WTC11 (cell line): ENCODE measurements at regions not wholly inside any gene's neighbourhood (a gene's known extent, or its start where the extent isn't known, plus 50 kb on each side); places are given as distances from the start of the nearest gene placed in this dataset.

ENCODE experiments used
- ATAC-seq: fragments of 200-7000 bp; cut with Tn5 transposase; 2 replicates; pipeline ENCODE4 v1.10.0; 2021; ENCODE audit warnings: mild to moderate bottlenecking, moderate library complexity
- CTCF ChIA-PET: fragments of 300-600 bp; sonication (Branson Sonifier 250); formaldehyde crosslinking; loops from one replicate; lab custom pipeline; 2021; ENCODE audit warnings: antibody characterized with exemption; lab: Charles Lee
- POLR2A ChIA-PET: fragments of 350-600 bp; sonication (Branson Sonifier 250); formaldehyde crosslinking; loops from one replicate; lab custom pipeline; 2021; ENCODE audit warnings: antibody characterized with exemption; lab: Charles Lee
- DNase-seq: peaks from one replicate; pipeline ENCODE4 v3.0.0; 2021; ENCODE audit warnings: low spot score
- H3K27ac Mint-ChIP-seq: 2 replicates; pipeline ENCODE4 v1.8.0; 2021; ENCODE audit warnings: mixed read lengths
- H3K27me3 Mint-ChIP-seq: 2 replicates; pipeline ENCODE4 v1.8.0; 2021; ENCODE audit warnings: low read depth, mild to moderate bottlenecking, moderate library complexity, mixed read lengths
- H3K36me3 Mint-ChIP-seq: 2 replicates; pipeline ENCODE4 v1.8.0; 2021; ENCODE audit warnings: mixed read lengths
- H3K4me1 Mint-ChIP-seq: 2 replicates; pipeline ENCODE4 v1.8.0; 2022; ENCODE audit warnings: mixed read lengths
- H3K4me3 Mint-ChIP-seq: 2 replicates; pipeline ENCODE4 v1.8.0; 2021; ENCODE audit warnings: mild to moderate bottlenecking, moderate library complexity, mixed read lengths
- H3K9me3 Mint-ChIP-seq: 2 replicates; pipeline ENCODE4 v1.8.0; 2021; ENCODE audit warnings: mixed read lengths
- AFF4 ChIP-seq: sonication (generic); formaldehyde crosslinking; IDR thresholded peaks from 2 replicates; pipeline ENCODE4 v1.8.1; 2023; ENCODE audit warnings: mild to moderate bottlenecking, missing genetic modification reagents, borderline replicate concordance
- ATF1 ChIP-seq: sonication (generic); formaldehyde crosslinking; IDR thresholded peaks from 2 replicates; pipeline ENCODE4 v1.8.1; 2023; ENCODE audit warnings: mild to moderate bottlenecking, moderate library complexity, missing genetic modification reagents
- ATF2 ChIP-seq: sonication (generic); formaldehyde crosslinking; IDR thresholded peaks from 2 replicates; pipeline ENCODE4 v1.8.1; 2022; ENCODE audit warnings: low read depth, missing genetic modification reagents, borderline replicate concordance
- ATF3 ChIP-seq: sonication (generic); formaldehyde crosslinking; conservative IDR thresholded peaks from 2 replicates; pipeline ENCODE4 v1.8.1; 2022; ENCODE audit warnings: mild to moderate bottlenecking, missing genetic modification reagents
- CREM ChIP-seq: sonication (generic); formaldehyde crosslinking; IDR thresholded peaks from 2 replicates; pipeline ENCODE4 v1.8.1; 2022; ENCODE audit warnings: mild to moderate bottlenecking, missing genetic modification reagents, moderate library complexity
- CTCF ChIP-seq: fragments of 200-600 bp; IDR thresholded peaks from 2 replicates; pipeline ENCODE4 v1.8.0; 2022; ENCODE audit warnings: antibody characterized with exemption
- FOXJ3 ChIP-seq: sonication (generic); formaldehyde crosslinking; IDR thresholded peaks from 2 replicates; pipeline ENCODE4 v1.9.0; 2021; ENCODE audit warnings: missing genetic modification reagents, mild to moderate bottlenecking, borderline replicate concordance
- FOXK1 ChIP-seq: sonication (generic); formaldehyde crosslinking; IDR thresholded peaks from 2 replicates; pipeline ENCODE4 v1.8.0; 2022; ENCODE audit warnings: mild to moderate bottlenecking, moderate library complexity, missing genetic modification reagents
- FOXP4 ChIP-seq: sonication (generic); formaldehyde crosslinking; IDR thresholded peaks from 2 replicates; pipeline ENCODE4 v1.8.0; 2022; ENCODE audit warnings: mild to moderate bottlenecking, missing genetic modification reagents
- IRF1 ChIP-seq: sonication (generic); formaldehyde crosslinking; IDR thresholded peaks from 2 replicates; pipeline ENCODE4 v1.8.0; 2023; ENCODE audit warnings: missing genetic modification reagents
- IRF2 ChIP-seq: sonication (generic); formaldehyde crosslinking; IDR thresholded peaks from 2 replicates; pipeline ENCODE4 v1.8.0; 2022; ENCODE audit warnings: low read depth, missing genetic modification reagents, borderline replicate concordance
- KAT7 ChIP-seq: sonication (generic); formaldehyde crosslinking; IDR thresholded peaks from 2 replicates; pipeline ENCODE4 v1.8.1; 2023; ENCODE audit warnings: missing genetic modification reagents, mild to moderate bottlenecking, borderline replicate concordance
- NR2C2 ChIP-seq: sonication (generic); formaldehyde crosslinking; IDR thresholded peaks from 2 replicates; pipeline ENCODE4 v1.8.0; 2022; ENCODE audit warnings: mild to moderate bottlenecking, missing genetic modification reagents
- PRDM15 ChIP-seq: sonication (generic); formaldehyde crosslinking; IDR thresholded peaks from 2 replicates; pipeline ENCODE4 v1.8.0; 2022; ENCODE audit warnings: missing genetic modification reagents
- PRRX2 ChIP-seq: fragments of 250-450 bp; sonication (Bioruptor Pico); IDR thresholded peaks from 2 replicates; pipeline ENCODE4 v1.8.0; 2021; ENCODE audit warnings: mild to moderate bottlenecking
- RELA ChIP-seq: sonication (generic); formaldehyde crosslinking; IDR thresholded peaks from 2 replicates; pipeline ENCODE4 v1.8.1; 2022; ENCODE audit warnings: missing genetic modification reagents, mild to moderate bottlenecking, borderline replicate concordance
- RORB ChIP-seq: fragments of 250-450 bp; sonication (Bioruptor Pico); IDR thresholded peaks from 2 replicates; pipeline ENCODE4 v1.9.0; 2021; ENCODE audit warnings: mild to moderate bottlenecking
- SMAD4 ChIP-seq: sonication (generic); formaldehyde crosslinking; IDR thresholded peaks from 2 replicates; pipeline ENCODE4 v1.8.0; 2022; ENCODE audit warnings: mild to moderate bottlenecking, missing genetic modification reagents
- USF2 ChIP-seq: sonication (generic); formaldehyde crosslinking; IDR thresholded peaks from 2 replicates; pipeline ENCODE4 v1.8.1; 2023; ENCODE audit warnings: mild to moderate bottlenecking, missing genetic modification reagents, moderate library complexity
- ZNF232 ChIP-seq: sonication (generic); formaldehyde crosslinking; IDR thresholded peaks from 2 replicates; pipeline ENCODE4 v1.8.0; 2022; ENCODE audit warnings: mild to moderate bottlenecking, missing genetic modification reagents
- ZNF416 ChIP-seq: fragments of 250-450 bp; sonication (Bioruptor Pico); IDR thresholded peaks from 2 replicates; pipeline ENCODE4 v1.9.0; 2021; ENCODE audit warnings: mild to moderate bottlenecking, inconsistent platforms
- ZNF423 ChIP-seq: fragments of 250-450 bp; sonication (Bioruptor Pico); IDR thresholded peaks from 2 replicates; pipeline ENCODE4 v2.1.2; 2022; ENCODE audit warnings: mild to moderate bottlenecking, moderate library complexity

GRCh38 chr18:59954755-59955156 lies 55.0 kb downstream of the PMAIP1 start:
- no peaks in the 10 kb centered on the region for H3K27me3 Mint-ChIP-seq
- no peak for TF ChIP-seq ZNF232 (CRISPR knock-in tag)
- TF ChIP-seq RELA = no peak
- TF ChIP-seq KAT7 = no peak
- TF ChIP-seq IRF2 (CRISPR knock-in tag) = no peak
- TF ChIP-seq, all 79 proteins: peak for 0
- ChIA-PET POLR2A (no interaction called here), CTCF (no interaction called here)
- Mint-ChIP-seq H3K4me1 (no peaks in the 10 kb centered on the region), H3K9me3 (no peaks in the 10 kb centered on the region), H3K4me3 (no peak overlapping the region), H3K36me3 (no peaks in the 10 kb centered on the region), H3K27ac (no peak overlapping the region)
- ATAC-seq (no peak), DNase-seq (no peak)

- H3K4me1 Mint-ChIP-seq = no peaks in the 10 kb centered on the region
- TF ChIP-seq ZNF423 (CRISPR knock-in tag) (no peak), IRF1 (CRISPR knock-in tag) (no peak), SMAD4 (no peak), CTCF (no peak), KAT7 (no peak), PRRX2 (CRISPR knock-in tag) (no peak), ZNF416 (CRISPR knock-in tag) (no peak), NR2C2 (CRISPR knock-in tag) (no peak), FOXK1 (no peak), ATF1 (CRISPR knock-in tag) (no peak), CREM (CRISPR knock-in tag) (no peak), ATF2 (no peak), ATF3 (CRISPR knock-in tag) (no peak), USF2 (CRISPR knock-in tag) (no peak), FOXP4 (CRISPR knock-in tag) (no peak), IRF2 (CRISPR knock-in tag) (no peak), FOXJ3 (CRISPR knock-in tag) (no peak), AFF4 (CRISPR knock-in tag) (no peak), RORB (no peak), PRDM15 (CRISPR knock-in tag) (no peak)
- TF ChIP-seq, all 79 proteins: peak for 0
- CTCF ChIA-PET = no interaction called here
- Mint-ChIP-seq H3K9me3 (no peaks in the 10 kb centered on the region), H3K27me3 (no peaks in the 10 kb centered on the region), H3K36me3 (no peaks in the 10 kb centered on the region), H3K27ac (no peak overlapping the region), H3K4me3 (no peak overlapping the region)
- POLR2A ChIA-PET = no interaction called here
- ATAC-seq (no peak), DNase-seq (no peak)
These were observed 54.4 kb downstream of the PMAIP1 start for GRCh38 chr18:59954241-59954640.
